ENCODE measurements at regions not wholly inside any gene's neighbourhood (a gene's known extent, or its start where the extent isn't known, plus 50 kb on each side); places are given as distances from the start of the nearest gene placed in this dataset.

DNA sequence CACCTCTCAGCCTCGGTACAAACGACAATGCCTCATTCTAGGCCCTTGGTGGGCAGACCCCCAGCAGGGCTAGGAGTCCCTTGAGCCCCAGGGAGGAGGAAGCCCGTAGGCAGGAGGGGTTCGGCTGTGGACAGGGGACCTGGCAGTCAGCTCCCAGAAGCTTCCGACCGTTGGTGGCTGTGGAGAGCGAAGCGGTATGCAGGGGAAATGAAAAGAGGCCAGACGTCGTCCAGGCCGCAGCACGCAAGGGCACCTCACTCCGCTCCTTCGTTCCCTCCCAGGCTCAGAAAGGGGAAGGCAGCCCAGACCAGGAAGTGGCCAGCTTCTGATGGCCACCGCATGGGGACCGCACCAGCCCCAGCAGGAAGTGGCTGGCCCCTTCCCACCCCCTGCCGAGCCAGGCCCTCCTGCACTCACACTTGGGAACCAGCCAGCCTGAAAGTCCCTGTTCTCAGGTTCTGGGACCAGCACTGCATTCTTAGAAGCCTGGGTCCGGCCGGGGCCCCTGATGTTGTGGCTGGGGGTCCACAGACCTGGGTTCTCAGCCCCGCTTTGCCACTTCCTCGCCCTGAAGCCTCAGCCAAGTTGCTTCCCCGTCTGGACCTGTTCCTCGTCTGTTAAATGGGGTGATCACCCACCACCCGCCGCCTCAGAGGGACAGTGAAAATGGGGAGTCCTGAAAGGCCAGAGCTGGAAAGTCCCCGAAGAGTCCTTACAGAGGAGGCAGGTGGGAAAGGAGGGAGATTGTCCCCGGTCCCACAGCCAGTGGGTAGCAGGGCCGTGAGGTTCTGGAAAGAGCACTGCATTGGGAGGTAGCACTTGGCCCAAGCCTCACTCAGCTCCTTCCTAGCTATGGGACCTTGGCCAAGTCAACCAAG, 104.0 kb upstream of the RUNX3 start:
- Mint-ChIP-seq H3K27me3 (no peaks in the 10 kb centered on the region), H3K4me3 (peak overlapping the region; percentile 89), H3K4me1 (peaks cover 67% of the 10 kb centered on the region), H3K27ac (peak overlapping the region; percentile 98), H3K9me3 (ENCODE audit: insufficient read depth) (no peaks in the 10 kb centered on the region)
- Histone ChIP-seq H3K36me3 (replicated peaks in 1 of 2; ENCODE audit: control extremely low read depth in 1 of 2, control insufficient read depth in 1 of 2, extremely low read depth in 1 of 2, insufficient read depth in 2 of 2, low read length in 1 of 2) (no peaks in the 10 kb centered on the region), H4K20me1 (ENCODE audit: control insufficient read depth, insufficient read depth, low read length, poor library complexity, severe bottlenecking) (no peaks in the 10 kb centered on the region), H3K9me3 (ENCODE audit: control extremely low read depth in 1 of 3, control insufficient read depth in 2 of 3, insufficient read depth in 1 of 3, low read length in 2 of 3) (no peaks in the 10 kb centered on the region), H3K27ac (ENCODE audit: low read length in 2 of 2) (peak overlapping the region; percentile 82 to 89), H3K4me3 (ENCODE audit: control extremely low read depth in 1 of 5, extremely low read depth in 1 of 5, insufficient read depth in 1 of 5, low read depth in 2 of 5, low read length in 4 of 5) (peak overlapping the region in 1 of 5 experiments; percentile 33), H3K79me2 (ENCODE audit: control insufficient read depth, insufficient read depth, low read length) (peaks cover 11% of the 10 kb centered on the region), H3K9ac (ENCODE audit: low read length) (peak overlapping the region; percentile 10), H3K27me3 (replicated peaks in 1 of 4; ENCODE audit: control extremely low read depth in 1 of 4, control insufficient read depth in 3 of 4, insufficient read depth in 4 of 4, low read length in 3 of 4) (no peaks in the 10 kb centered on the region), H3K4me1 (ENCODE audit: control insufficient read depth in 2 of 2, insufficient read depth in 2 of 2, low read length in 2 of 2) (peaks cover 68 to 83% of the 10 kb centered on the region in 2 donors), H3K4me2 (replicated peaks; ENCODE audit: low read depth, low read length, poor library complexity, severe bottlenecking) (peak overlapping the region; percentile 63), H2AFZ (ENCODE audit: insufficient read depth, low read depth, low read length, poor library complexity, severe bottlenecking) (peak overlapping the region; percentile 63)
- ATAC-seq (ENCODE audit: low read depth) (peak; percentile 4), DNase-seq (peak; percentile 69)
- CTCF ChIA-PET = interaction anchor here (0.6 to 9.0 kb wide), 10 partner anchors 9 to 347 kb away, joined by 3 to 320 read pairs (median 36); partner anchors contain the start of gene RUNX3
- no peak for TF ChIP-seq EZH2 (IDR thresholded peaks at IDR 0.05; ENCODE audit: borderline replicate concordance, insufficient read depth, low read depth, low read length, poor library complexity, severe bottlenecking)
- POLR2A ChIA-PET = interaction anchor here (0.6 to 5.5 kb wide), 8 partner anchors 11 to 276 kb away, joined by 3 to 46 read pairs (median 5); partner anchors contain the start of gene RUNX3
- intact Hi-C loops (cut with micrococcal nuclease) = loop anchor here (5.0 kb wide), 2 partner anchors 37 to 68 kb away; no protein-coding TSS in a partner anchor
- WGBS (ENCODE audit: insufficient coverage) = 6% methylated on average over 24 of the region's 28 CpGs

- Histone ChIP-seq H4K20me1 (ENCODE audit: control insufficient read depth, insufficient read depth, low read length, poor library complexity, severe bottlenecking) (no peaks in the 10 kb centered on the region), H3K4me2 (replicated peaks; ENCODE audit: low read depth, low read length, poor library complexity, severe bottlenecking) (peak overlapping the region; percentile 63), H2AFZ (ENCODE audit: insufficient read depth, low read depth, low read length, poor library complexity, severe bottlenecking) (peak overlapping the region; percentile 63), H3K79me2 (ENCODE audit: control insufficient read depth, insufficient read depth, low read length) (peaks cover 11% of the 10 kb centered on the region), H3K4me1 (ENCODE audit: control insufficient read depth in 2 of 2, insufficient read depth in 2 of 2, low read length in 2 of 2) (peaks cover 76 to 91% of the 10 kb centered on the region in 2 donors), H3K27me3 (replicated peaks in 1 of 4; ENCODE audit: control extremely low read depth in 1 of 4, control insufficient read depth in 3 of 4, insufficient read depth in 4 of 4, low read length in 3 of 4) (no peaks in the 10 kb centered on the region), H3K4me3 (ENCODE audit: control extremely low read depth in 1 of 5, extremely low read depth in 1 of 5, insufficient read depth in 1 of 5, low read depth in 2 of 5, low read length in 4 of 5) (peak overlapping the region in 1 of 5 experiments; percentile 33), H3K9ac (ENCODE audit: low read length) (peak overlapping the region; percentile 35), H3K36me3 (replicated peaks in 1 of 2; ENCODE audit: control extremely low read depth in 1 of 2, control insufficient read depth in 1 of 2, extremely low read depth in 1 of 2, insufficient read depth in 2 of 2, low read length in 1 of 2) (no peaks in the 10 kb centered on the region), H3K9me3 (ENCODE audit: control extremely low read depth in 1 of 3, control insufficient read depth in 2 of 3, insufficient read depth in 1 of 3, low read length in 2 of 3) (no peaks in the 10 kb centered on the region), H3K27ac (ENCODE audit: low read length in 2 of 2) (peak overlapping the region; percentile 82 to 89)
- DNase-seq (no peak), ATAC-seq (ENCODE audit: low read depth) (no peak)
- 62% methylated on average over 11 of the region's 12 CpGs for whole genome bisulfite sequencing (ENCODE audit: insufficient coverage)
- H3K4me3 Mint-ChIP-seq = peak overlapping the region; percentile 89
- H3K9me3 Mint-ChIP-seq (ENCODE audit: insufficient read depth) = no peaks in the 10 kb centered on the region
- peaks cover 76% of the 10 kb centered on the region for H3K4me1 Mint-ChIP-seq
- POLR2A ChIA-PET = interaction anchor here (0.6 to 5.5 kb wide), 11 partner anchors 10 to 275 kb away, joined by 3 to 46 read pairs (median 5); partner anchors contain the start of gene RUNX3
- no peaks in the 10 kb centered on the region for H3K27me3 Mint-ChIP-seq
- TF ChIP-seq, protein P1, sequence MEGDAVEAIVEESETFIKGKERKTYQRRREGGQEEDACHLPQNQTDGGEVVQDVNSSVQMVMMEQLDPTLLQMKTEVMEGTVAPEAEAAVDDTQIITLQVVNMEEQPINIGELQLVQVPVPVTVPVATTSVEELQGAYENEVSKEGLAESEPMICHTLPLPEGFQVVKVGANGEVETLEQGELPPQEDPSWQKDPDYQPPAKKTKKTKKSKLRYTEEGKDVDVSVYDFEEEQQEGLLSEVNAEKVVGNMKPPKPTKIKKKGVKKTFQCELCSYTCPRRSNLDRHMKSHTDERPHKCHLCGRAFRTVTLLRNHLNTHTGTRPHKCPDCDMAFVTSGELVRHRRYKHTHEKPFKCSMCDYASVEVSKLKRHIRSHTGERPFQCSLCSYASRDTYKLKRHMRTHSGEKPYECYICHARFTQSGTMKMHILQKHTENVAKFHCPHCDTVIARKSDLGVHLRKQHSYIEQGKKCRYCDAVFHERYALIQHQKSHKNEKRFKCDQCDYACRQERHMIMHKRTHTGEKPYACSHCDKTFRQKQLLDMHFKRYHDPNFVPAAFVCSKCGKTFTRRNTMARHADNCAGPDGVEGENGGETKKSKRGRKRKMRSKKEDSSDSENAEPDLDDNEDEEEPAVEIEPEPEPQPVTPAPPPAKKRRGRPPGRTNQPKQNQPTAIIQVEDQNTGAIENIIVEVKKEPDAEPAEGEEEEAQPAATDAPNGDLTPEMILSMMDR (IDR thresholded peaks at IDR 0.05) = no peak
- no peak for TF ChIP-seq EZH2 (IDR thresholded peaks at IDR 0.05; ENCODE audit: borderline replicate concordance, insufficient read depth, low read depth, low read length, poor library complexity, severe bottlenecking)
- intact Hi-C loops (cut with micrococcal nuclease) = loop anchor here (5.0 kb wide), 2 partner anchors 36 to 69 kb away; no protein-coding TSS in a partner anchor
- CTCF ChIA-PET = interaction anchor here (0.9 to 9.0 kb wide), 10 partner anchors 8 to 183 kb away, joined by 3 to 320 read pairs (median 36); partner anchors contain the start of gene RUNX3
- peak overlapping the region; percentile 98 for H3K27ac Mint-ChIP-seq
Observed at GRCh38 chr1:25033030-25033827, 103.2 kb upstream of the RUNX3 start.
